Testis (tissue), 2 donors: ENCODE measurements at regions not wholly inside any gene's neighbourhood (a gene's known extent, or its start where the extent isn't known, plus 50 kb on each side); places are given as distances from the start of the nearest gene placed in this dataset.

Source experiments
- DNase-seq: peaks from one replicate; pipeline ENCODE4 v3.0.0-alpha.2; 2019
- H3K27ac ChIP-seq, 2 donors: fragments of 200-600 bp; sonication (generic); one replicate each; pipeline ENCODE4 v1.5.1; 2019
- H3K27me3 ChIP-seq: fragments of 200-600 bp; sonication (generic); one replicate; pipeline ENCODE4 v1.5.1; 2019
- H3K36me3 ChIP-seq: fragments of 200-600 bp; sonication (generic); one replicate; pipeline ENCODE4 v1.5.1; 2017; ENCODE audit warnings: low read depth; ENCODE audit errors: missing control alignments
- H3K4me1 ChIP-seq: fragments of 200-600 bp; sonication (generic); one replicate; pipeline ENCODE4 v1.5.1; 2019
- H3K4me3 ChIP-seq, 2 donors: fragments of 200-600 bp; sonication (generic); one replicate each; pipeline ENCODE4 v1.5.1; 2017 to 2019
- H3K9me3 ChIP-seq: fragments of 200-600 bp; sonication (generic); one replicate; pipeline ENCODE4 v1.5.1; 2017
- POLR2A ChIP-seq: fragments of 450-650 bp; IDR thresholded peaks from one replicate; pipeline ENCODE4 v1.6.1; 2017; ENCODE audit warnings: antibody characterized with exemption, mild to moderate bottlenecking, moderate library complexity
- WGBS, 2 donors: methylation state at CpG; one replicate each; pipeline ENCODE4 v1.1.5; 2018; 5-methylcytosine and 5-hydroxymethylcytosine counted together
- intact Hi-C: fragments of 100-400 bp; cut with DNase I; formaldehyde crosslinking; loops from one replicate; pipeline ENCODE4 v1.15.1; 2023; ENCODE audit warnings: low total_unique reads
- TF ChIP-seq, protein P1 (sequence below), 3 experiments: fragments of 450-650 bp in 2 of 3; fragments of 200-600 bp in 1 of 3; sonication (generic) in 1 of 3; IDR thresholded peaks; one replicate each; pipeline ENCODE4 v1.5.1; 2016 to 2019; ENCODE audit warnings: antibody characterized with exemption in 3 of 3, mild to moderate bottlenecking in 2 of 3, moderate library complexity in 1 of 3

DNA sequence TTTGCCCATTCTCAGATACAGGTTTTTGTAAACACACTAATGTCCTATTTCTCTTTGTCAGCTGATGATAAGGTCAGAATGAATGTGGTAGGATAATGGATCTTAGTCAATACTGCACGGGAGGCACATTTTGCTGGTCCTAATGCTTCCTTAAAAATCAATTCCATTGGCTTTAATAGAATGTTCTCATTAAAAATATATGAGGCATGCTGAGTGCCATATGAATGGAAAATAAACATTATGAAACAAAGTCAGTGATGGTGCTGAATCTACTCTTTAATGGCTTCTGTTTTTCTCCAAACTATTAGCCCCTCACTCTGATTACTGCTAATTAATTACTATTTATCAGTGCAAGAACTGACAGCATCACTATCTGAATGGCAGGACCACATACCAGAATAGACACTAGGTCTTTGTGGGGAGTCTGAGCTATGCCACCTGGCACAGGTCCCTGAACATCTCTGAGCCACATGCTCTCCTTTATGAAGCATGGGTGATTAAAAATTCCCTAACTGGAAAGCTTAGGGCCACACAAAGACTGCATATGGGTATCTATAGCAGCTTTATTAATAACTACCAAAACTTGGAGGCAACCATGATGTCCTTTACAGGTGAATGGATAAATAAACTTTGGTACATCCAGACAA lies 278.9 kb downstream of the MEX3B start:
- intact Hi-C loops, result no loop called here
- no peak for DNase-seq
- Histone ChIP-seq H3K9me3 (no peaks in the 10 kb centered on the region), H3K27me3 (no peaks in the 10 kb centered on the region), H3K36me3 (no peaks in the 10 kb centered on the region), H3K4me1 (no peaks in the 10 kb centered on the region), H3K4me3 (no peak overlapping the region), H3K27ac (no peak overlapping the region)
- WGBS, 2 donors, result 70 to 76% methylated on average over 1 of the region's 1 CpG
- TF ChIP-seq, protein P1, sequence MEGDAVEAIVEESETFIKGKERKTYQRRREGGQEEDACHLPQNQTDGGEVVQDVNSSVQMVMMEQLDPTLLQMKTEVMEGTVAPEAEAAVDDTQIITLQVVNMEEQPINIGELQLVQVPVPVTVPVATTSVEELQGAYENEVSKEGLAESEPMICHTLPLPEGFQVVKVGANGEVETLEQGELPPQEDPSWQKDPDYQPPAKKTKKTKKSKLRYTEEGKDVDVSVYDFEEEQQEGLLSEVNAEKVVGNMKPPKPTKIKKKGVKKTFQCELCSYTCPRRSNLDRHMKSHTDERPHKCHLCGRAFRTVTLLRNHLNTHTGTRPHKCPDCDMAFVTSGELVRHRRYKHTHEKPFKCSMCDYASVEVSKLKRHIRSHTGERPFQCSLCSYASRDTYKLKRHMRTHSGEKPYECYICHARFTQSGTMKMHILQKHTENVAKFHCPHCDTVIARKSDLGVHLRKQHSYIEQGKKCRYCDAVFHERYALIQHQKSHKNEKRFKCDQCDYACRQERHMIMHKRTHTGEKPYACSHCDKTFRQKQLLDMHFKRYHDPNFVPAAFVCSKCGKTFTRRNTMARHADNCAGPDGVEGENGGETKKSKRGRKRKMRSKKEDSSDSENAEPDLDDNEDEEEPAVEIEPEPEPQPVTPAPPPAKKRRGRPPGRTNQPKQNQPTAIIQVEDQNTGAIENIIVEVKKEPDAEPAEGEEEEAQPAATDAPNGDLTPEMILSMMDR (IDR thresholded peaks at IDR 0.05), result no peak
- no peak for TF ChIP-seq POLR2A

DNA sequence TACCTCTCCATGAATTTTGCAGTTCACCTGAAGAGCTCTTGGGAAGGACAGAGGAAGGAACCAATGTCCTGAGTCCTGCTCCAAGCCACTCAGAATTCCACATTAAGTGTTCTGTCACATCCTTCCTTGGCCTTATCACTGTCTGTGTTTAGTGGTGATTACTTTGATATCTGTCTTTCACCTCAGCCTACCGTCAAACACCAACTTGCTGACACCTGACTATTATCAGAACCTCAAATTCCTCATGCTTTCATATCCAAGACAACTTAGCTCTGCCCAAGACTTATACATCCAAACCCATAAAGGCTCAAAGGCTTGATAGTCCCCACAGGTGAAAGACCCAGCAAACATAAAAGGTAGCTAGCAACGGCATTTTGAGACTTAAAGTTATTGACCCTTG lies 280.0 kb downstream of the MEX3B start:
- 80 to 92% methylated on average over 2 of the region's 2 CpGs for WGBS, 2 donors
- Histone ChIP-seq H3K4me3 (no peak overlapping the region), H3K36me3 (no peaks in the 10 kb centered on the region), H3K27me3 (no peaks in the 10 kb centered on the region), H3K27ac (no peak overlapping the region), H3K4me1 (no peaks in the 10 kb centered on the region), H3K9me3 (no peaks in the 10 kb centered on the region)
- DNase-seq, result no peak
- TF ChIP-seq, protein P1 (IDR thresholded peaks at IDR 0.05), result no peak
- no peak for TF ChIP-seq POLR2A
- intact Hi-C loops, result no loop called here

DNA sequence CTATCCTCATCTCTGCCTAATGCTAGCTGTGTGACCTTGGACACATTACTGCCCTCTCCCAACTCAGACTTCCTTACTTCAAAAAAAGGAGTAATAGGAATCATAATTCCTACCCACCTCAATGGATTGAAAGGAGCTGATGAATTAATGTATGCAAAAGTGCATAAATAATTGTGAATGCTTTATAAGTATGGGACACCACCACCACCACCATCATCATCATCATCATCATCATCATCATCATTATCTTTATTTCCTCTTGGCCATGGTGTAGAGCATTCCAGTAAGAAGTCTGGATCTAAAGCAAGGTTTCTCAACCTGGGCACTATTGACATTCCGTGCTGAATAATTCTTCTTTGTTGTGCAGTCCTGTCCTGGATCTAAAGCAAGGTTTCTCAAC lies 282.5 kb downstream of the MEX3B start:
- intact Hi-C loops, result no loop called here
- WGBS, 2 donors, result 90 to 96% methylated on average over 1 of the region's 1 CpG

DNA sequence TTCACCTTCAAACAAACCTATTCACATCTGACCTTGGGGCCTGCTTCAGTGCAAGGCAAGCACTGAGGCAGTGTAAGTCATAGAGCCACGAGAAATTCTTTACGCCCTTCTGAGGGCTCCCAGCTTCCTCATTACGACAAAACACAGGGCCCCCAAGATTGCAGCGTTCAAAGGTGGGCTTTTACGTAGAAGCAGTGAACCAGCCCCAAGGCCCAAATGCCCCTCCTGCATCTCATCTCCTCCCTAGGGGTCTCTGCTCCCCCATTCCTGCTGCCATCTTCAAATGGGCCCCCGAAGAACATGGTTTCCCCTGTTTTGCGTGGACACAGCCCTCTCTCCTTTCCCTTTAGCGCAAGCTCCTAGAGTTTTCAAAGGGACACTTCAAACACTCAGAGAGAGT lies 285.1 kb downstream of the MEX3B start:
- no peaks in the 10 kb centered on the region for H3K36me3 ChIP-seq
- intact Hi-C loops, result no loop called here
- no peak overlapping the region for H3K4me3 ChIP-seq
- H3K4me1 ChIP-seq, result no peaks in the 10 kb centered on the region
- H3K9me3 ChIP-seq, result no peaks in the 10 kb centered on the region
- H3K27ac ChIP-seq, result no peak overlapping the region
- no peaks in the 10 kb centered on the region for H3K27me3 ChIP-seq
- DNase-seq, result no peak
- no peak for TF ChIP-seq POLR2A
- TF ChIP-seq, protein P1 (IDR thresholded peaks at IDR 0.05), result no peak
- 96 to 98% methylated on average over 8 of the region's 8 CpGs for WGBS, 2 donors

More for the DNA sequence above, 282.5 kb downstream of the MEX3B start:
- Histone ChIP-seq H3K9me3 (no peaks in the 10 kb centered on the region), H3K27me3 (no peaks in the 10 kb centered on the region), H3K4me3 (no peak overlapping the region), H3K4me1 (no peaks in the 10 kb centered on the region), H3K27ac (no peak overlapping the region), H3K36me3 (no peaks in the 10 kb centered on the region)
- no peak for DNase-seq
- no peak for TF ChIP-seq POLR2A
- TF ChIP-seq, protein P1 (IDR thresholded peaks at IDR 0.05), result no peak

DNA sequence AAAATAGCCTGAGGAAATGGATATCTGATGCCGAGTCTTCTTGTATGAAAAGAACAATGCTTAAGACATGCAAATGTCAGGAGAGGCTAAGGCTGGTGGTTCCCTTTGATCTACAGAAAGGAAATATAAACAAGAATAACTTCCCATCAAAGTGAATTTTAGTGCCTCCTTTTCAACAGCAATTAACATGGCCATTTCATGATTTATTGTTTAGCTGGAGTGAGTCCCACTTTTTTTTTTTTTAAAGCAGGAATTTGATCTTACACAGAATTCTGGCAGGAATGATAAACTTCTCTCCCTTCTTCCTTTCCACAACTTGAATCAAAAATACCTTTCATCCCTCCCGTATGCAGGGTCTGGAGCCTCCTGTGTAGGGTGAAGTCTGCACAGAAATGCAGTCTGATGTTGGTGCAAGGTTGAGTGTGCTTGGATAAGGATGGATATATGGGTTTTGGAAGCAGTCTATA lies 287.0 kb downstream of the MEX3B start:
- intact Hi-C loops, result no loop called here
- Histone ChIP-seq H3K27ac (no peak overlapping the region), H3K36me3 (no peaks in the 10 kb centered on the region), H3K4me1 (no peaks in the 10 kb centered on the region), H3K27me3 (no peaks in the 10 kb centered on the region), H3K4me3 (no peak overlapping the region), H3K9me3 (no peaks in the 10 kb centered on the region)
- WGBS, 2 donors, result 52 to 56% methylated on average over 2 of the region's 2 CpGs
- TF ChIP-seq, protein P1 (IDR thresholded peaks at IDR 0.05), result no peak
- DNase-seq, result no peak
